Liver (tissue), 8 donors: ENCODE measurements at regions not wholly inside any gene's neighbourhood (a gene's known extent, or its start where the extent isn't known, plus 50 kb on each side); places are given as distances from the start of the nearest gene placed in this dataset.

Experiments
- DNase-seq: peaks from one replicate; pipeline ENCODE4 v3.0.0-alpha.2; 2017; ENCODE audit warnings: low spot score
- H3K27ac ChIP-seq, 2 donors: one replicate each; pipeline ENCODE4 v1.7.0; 2013; ENCODE audit warnings: inconsistent platforms in 2 of 2, low read length in 2 of 2, control low read depth in 1 of 2, low read depth in 1 of 2, mild to moderate bottlenecking in 1 of 2
- H3K27me3 ChIP-seq, 4 donors: one replicate each; pipeline versions ENCODE4 v1.6.1 to v1.7.0; 2013; ENCODE audit warnings: low read length in 3 of 4, inconsistent platforms in 1 of 4, mild to moderate bottlenecking in 1 of 4, moderate library complexity in 1 of 4; ENCODE audit not compliant: control insufficient read depth in 4 of 4, insufficient read depth in 4 of 4
- H3K36me3 ChIP-seq, 4 donors: one replicate each; pipeline versions ENCODE4 v1.6.1 to v1.7.0; 2013; ENCODE audit warnings: low read length in 3 of 4, mild to moderate bottlenecking in 3 of 4, low read depth in 1 of 4, moderate library complexity in 1 of 4; ENCODE audit not compliant: control insufficient read depth in 4 of 4, insufficient read depth in 3 of 4
- H3K4me1 ChIP-seq, 4 donors: one replicate each; pipeline versions ENCODE4 v1.6.1 to v1.7.0; 2013; ENCODE audit warnings: low read length in 3 of 4, mild to moderate bottlenecking in 3 of 4, moderate library complexity in 1 of 4; ENCODE audit not compliant: control insufficient read depth in 4 of 4, insufficient read depth in 4 of 4
- H3K4me3 ChIP-seq, 3 donors: one replicate each; pipeline versions ENCODE4 v1.6.1 to v1.7.0; 2013; ENCODE audit warnings: low read length in 3 of 3, control low read depth in 1 of 3, low read depth in 1 of 3, mild to moderate bottlenecking in 1 of 3
- H3K9ac ChIP-seq, 2 donors: one replicate each; pipeline ENCODE4 v1.7.0; 2013; ENCODE audit warnings: low read length in 2 of 2, mild to moderate bottlenecking in 2 of 2, moderate library complexity in 2 of 2, control low read depth in 1 of 2, low read depth in 1 of 2
- H3K9me3 ChIP-seq, 4 donors: one replicate each; pipeline versions ENCODE4 v1.6.1 to v1.7.0; 2013; ENCODE audit warnings: low read length in 3 of 4; ENCODE audit not compliant: control insufficient read depth in 4 of 4
- ATF3 ChIP-seq: IDR thresholded peaks from 2 replicates; pipeline ENCODE4 v1.6.1; 2016; ENCODE audit warnings: antibody characterized with exemption
- CTCF ChIP-seq: fragments of 150-350 bp; IDR thresholded peaks from 2 replicates; pipeline ENCODE4 v1.5.1; 2017; ENCODE audit warnings: improper control_type of control experiment, low read depth, low read length; ENCODE audit not compliant: missing input control
- EGR1 ChIP-seq, 2 donors: IDR thresholded peaks; 2 replicates each; pipeline ENCODE4 v1.6.1; 2016 to 2018; ENCODE audit warnings: antibody characterized with exemption in 2 of 2, low read depth in 2 of 2
- FOXA1 ChIP-seq: IDR thresholded peaks from 2 replicates; pipeline ENCODE4 v1.6.1; 2016; ENCODE audit warnings: antibody characterized with exemption
- FOXA2 ChIP-seq: IDR thresholded peaks from 2 replicates; pipeline ENCODE4 v1.6.1; 2016; ENCODE audit warnings: antibody characterized with exemption
- GABPA ChIP-seq, 2 donors: IDR thresholded peaks in 1 of 2; conservative IDR thresholded peaks in 1 of 2; 2 replicates each; pipeline ENCODE4 v1.6.1; 2016; ENCODE audit warnings: antibody characterized with exemption in 2 of 2, mild to moderate bottlenecking in 1 of 2, moderate library complexity in 1 of 2
- HNF4A ChIP-seq, 2 donors: conservative IDR thresholded peaks; 2 replicates each; pipeline ENCODE4 v1.6.1; 2016; ENCODE audit warnings: antibody characterized with exemption in 2 of 2, mild to moderate bottlenecking in 2 of 2
- HNF4G ChIP-seq: IDR thresholded peaks from 2 replicates; pipeline ENCODE4 v1.6.1; 2016; ENCODE audit warnings: antibody characterized with exemption
- JUND ChIP-seq, 2 donors: IDR thresholded peaks; 2 replicates each; pipeline ENCODE4 v1.6.1; 2016; ENCODE audit warnings: antibody characterized with exemption in 2 of 2
- MAX ChIP-seq: IDR thresholded peaks from 2 replicates; pipeline ENCODE4 v1.6.1; 2016; ENCODE audit warnings: antibody characterized with exemption
- NR2F2 ChIP-seq: IDR thresholded peaks from 2 replicates; pipeline ENCODE4 v1.6.1; 2016; ENCODE audit warnings: antibody characterized with exemption
- RAD21 ChIP-seq, 2 donors: IDR thresholded peaks; 2 replicates each; pipeline ENCODE4 v1.6.1; 2016; ENCODE audit warnings: antibody characterized with exemption in 2 of 2, mild to moderate bottlenecking in 2 of 2
- REST ChIP-seq: IDR thresholded peaks from 2 replicates; pipeline ENCODE4 v1.6.1; 2016; ENCODE audit warnings: antibody characterized with exemption, mild to moderate bottlenecking
- RXRA ChIP-seq, 2 donors: IDR thresholded peaks; 2 replicates each; pipeline ENCODE4 v1.6.1; 2017 to 2018; ENCODE audit warnings: antibody characterized with exemption in 2 of 2, mild to moderate bottlenecking in 1 of 2
- SP1 ChIP-seq: IDR thresholded peaks from 2 replicates; pipeline ENCODE4 v1.6.1; 2018; ENCODE audit warnings: antibody characterized with exemption, mild to moderate bottlenecking
- TAF1 ChIP-seq: conservative IDR thresholded peaks from 2 replicates; pipeline ENCODE4 v1.6.1; 2016; ENCODE audit warnings: antibody characterized with exemption, mild to moderate bottlenecking
- YY1 ChIP-seq: IDR thresholded peaks from 2 replicates; pipeline ENCODE4 v1.6.1; 2016; ENCODE audit warnings: antibody characterized with exemption, mild to moderate bottlenecking
- ZBTB33 ChIP-seq: IDR thresholded peaks from 2 replicates; pipeline ENCODE4 v1.6.1; 2016; ENCODE audit warnings: antibody characterized with exemption
- WGBS: extraction: QIAGEN DNeasy Blood & Tissue Kit; methylation state at CpG from one replicate; pipeline ENCODE4 v1.1.7; 2013; 5-methylcytosine and 5-hydroxymethylcytosine counted together
- donor health status: healthy.
- donor health status: healthy.
- donor health status: healthy.
- donor health status: healthy.
- donor health status: healthy.

- no peaks in the 10 kb centered on the region for H3K36me3 ChIP-seq
- TF ChIP-seq HNF4G = no peak
- TF ChIP-seq HNF4A (conservative IDR thresholded peaks at IDR 0.05) = no peak
- no peak for TF ChIP-seq EGR1 (IDR thresholded peaks at IDR 0.05; ENCODE audit: low read depth in 2 of 2)
- no peak for TF ChIP-seq SP1
- TF ChIP-seq REST = no peak
- TF ChIP-seq GABPA (IDR thresholded peaks at IDR 0.05 in 1 of 2, conservative IDR thresholded peaks at IDR 0.05 in 1 of 2) = no peak
- TF ChIP-seq JUND (IDR thresholded peaks at IDR 0.05) = no peak
- TF ChIP-seq YY1 = no peak
- no peak for TF ChIP-seq RXRA (IDR thresholded peaks at IDR 0.05)
- no peak for TF ChIP-seq RAD21 (IDR thresholded peaks at IDR 0.05)
- TF ChIP-seq MAX = no peak
- no peak for TF ChIP-seq FOXA2
- TF ChIP-seq ZBTB33 = no peak
- no peak for TF ChIP-seq CTCF
- TF ChIP-seq FOXA1 = no peak
- no peak for TF ChIP-seq TAF1
- TF ChIP-seq ATF3 = no peak
- TF ChIP-seq NR2F2 = no peak
- H3K4me3 ChIP-seq = no peak overlapping the region
- no peak for DNase-seq
- no peaks in the 10 kb centered on the region for H3K4me1 ChIP-seq
- H3K9ac ChIP-seq = no peak overlapping the region
- WGBS = 58% methylated on average over 6 of the region's 6 CpGs
- H3K27me3 ChIP-seq = no peaks in the 10 kb centered on the region
- no peaks in the 10 kb centered on the region for H3K9me3 ChIP-seq
- H3K27ac ChIP-seq = no peak overlapping the region
Observed at GRCh38 chr1:76687307-76688175, 179.7 kb upstream of the ST6GALNAC5 start.
